Caco-2 (cell line): ENCODE measurements at regions not wholly inside any gene's neighbourhood (a gene's known extent, or its start where the extent isn't known, plus 50 kb on each side); places are given as distances from the start of the nearest gene placed in this dataset.
"Not testable (repeated sequence)": the region's sequence is repeated elsewhere in the genome, so short reads cannot be mapped to it uniquely, and the experiment has no call there.

Source experiments
- BruUV-seq: library from RNA; stranded (reverse); fragments of 400-500 nt; replicated peaks from 2 replicates; lab custom pipeline; 2021; lab: Mats Ljungman, UMichigan
- CTCF ChIA-PET: fragments of 300-600 bp; sonication (Branson Sonifier 250); formaldehyde crosslinking; loops from one replicate; lab custom pipeline; 2022; ENCODE audit warnings: antibody characterized with exemption; lab: Charles Lee
- POLR2A ChIA-PET: fragments of 300-600 bp; sonication (Branson Sonifier 250); formaldehyde crosslinking; loops from one replicate; lab custom pipeline; 2022; ENCODE audit warnings: antibody characterized with exemption; lab: Charles Lee
- DNase-seq, 2 experiments: peaks; one replicate each; pipeline versions ENCODE4 v3.0.0 to v3.0.0-alpha.2; 2020 to 2022
- H3K27me3 ChIP-seq: replicated peaks from 2 replicates; pipeline ENCODE4 v1.6.0; 2011; ENCODE audit warnings: low read length; ENCODE audit not compliant: control insufficient read depth, insufficient read depth
- H3K36me3 ChIP-seq: 2 replicates; pipeline ENCODE4 v1.5.1; 2011; ENCODE audit warnings: low read length; ENCODE audit not compliant: control insufficient read depth, insufficient read depth
- H3K4me1 ChIP-seq: fragments of 250-450 bp; sonication (Bioruptor Pico); 2 replicates; pipeline ENCODE4 v1.5.1; 2020; ENCODE audit warnings: mild to moderate bottlenecking
- H3K4me3 ChIP-seq: 2 replicates; pipeline ENCODE4 v1.5.1; 2011; ENCODE audit warnings: low read depth, mild to moderate bottlenecking, control low read depth, low read length
- H3K9me3 ChIP-seq: fragments of 250-450 bp; sonication (Bioruptor Pico); 2 replicates; pipeline ENCODE4 v1.5.1; 2020; ENCODE audit warnings: mild to moderate bottlenecking, moderate library complexity
- H3K27ac Mint-ChIP-seq: one replicate; pipeline ENCODE4 v1.8.0; 2022; ENCODE audit warnings: mixed read lengths; ENCODE audit not compliant: unreplicated experiment
- H3K27me3 Mint-ChIP-seq: one replicate; pipeline ENCODE4 v1.8.0; 2022; ENCODE audit warnings: mixed read lengths; ENCODE audit not compliant: insufficient read depth, unreplicated experiment
- H3K36me3 Mint-ChIP-seq: one replicate; pipeline ENCODE4 v1.8.0; 2022; ENCODE audit warnings: mild to moderate bottlenecking, mixed read lengths; ENCODE audit not compliant: insufficient read depth, unreplicated experiment
- H3K4me1 Mint-ChIP-seq: one replicate; pipeline ENCODE4 v1.8.0; 2022; ENCODE audit warnings: low read depth, mixed read lengths; ENCODE audit not compliant: unreplicated experiment
- H3K4me3 Mint-ChIP-seq: one replicate; pipeline ENCODE4 v1.8.0; 2022; ENCODE audit warnings: mild to moderate bottlenecking, moderate library complexity, mixed read lengths; ENCODE audit not compliant: unreplicated experiment
- H3K9me3 Mint-ChIP-seq: one replicate; pipeline ENCODE4 v1.8.0; 2022; ENCODE audit warnings: mixed read lengths; ENCODE audit not compliant: unreplicated experiment
- intact Hi-C: fragments of 100-400 bp; cut with micrococcal nuclease; formaldehyde crosslinking; loops from one replicate; pipeline ENCODE4 v1.10.0; 2022; ENCODE audit not compliant: unreplicated experiment

GRCh38 chr7:55686771-55687170, 114.5 kb upstream of the VOPP1 start:
- DNase-seq, H3K27ac Mint-ChIP-seq, H3K9me3 Mint-ChIP-seq, H3K4me3 Mint-ChIP-seq, BruUV-seq, CTCF ChIA-PET, H3K4me1 ChIP-seq, H3K36me3 Mint-ChIP-seq, intact Hi-C loops, POLR2A ChIA-PET, H3K27me3 Mint-ChIP-seq, H3K9me3 ChIP-seq, H3K4me1 Mint-ChIP-seq, H3K27me3 ChIP-seq, H3K36me3 ChIP-seq, H3K4me3 ChIP-seq: not testable (repeated sequence)

DNA sequence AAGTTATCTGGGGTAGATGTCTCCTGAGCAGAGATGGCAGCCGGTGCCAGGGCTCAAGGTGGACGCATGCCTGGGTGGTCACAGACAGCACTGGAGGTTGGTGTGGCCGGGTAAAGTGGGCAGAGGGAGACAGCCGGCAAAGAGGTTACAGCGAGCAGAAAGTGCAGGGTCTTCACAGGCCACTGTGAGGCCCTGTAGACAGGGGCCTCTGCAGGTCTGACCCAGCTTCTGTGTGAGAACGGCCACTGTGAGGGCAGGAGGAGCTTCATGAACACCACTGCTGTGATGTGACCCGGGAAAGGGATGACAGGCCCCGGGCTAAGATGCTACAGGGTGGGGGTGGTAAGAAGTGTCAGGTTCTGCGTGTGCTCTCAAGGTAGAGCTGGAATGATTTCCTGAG, 111.2 kb upstream of the VOPP1 start:
- DNase-seq, H3K9me3 Mint-ChIP-seq, H3K4me1 Mint-ChIP-seq, H3K9me3 ChIP-seq, H3K4me3 Mint-ChIP-seq, H3K27ac Mint-ChIP-seq, CTCF ChIA-PET, BruUV-seq, H3K27me3 Mint-ChIP-seq, H3K4me3 ChIP-seq, H3K4me1 ChIP-seq, H3K27me3 ChIP-seq, POLR2A ChIA-PET, H3K36me3 ChIP-seq, H3K36me3 Mint-ChIP-seq, intact Hi-C loops: not testable (repeated sequence)

GRCh38 chr7:55675589-55675988, 103.3 kb upstream of the VOPP1 start:
- intact Hi-C loops, POLR2A ChIA-PET, DNase-seq, H3K4me3 ChIP-seq, CTCF ChIA-PET, BruUV-seq, H3K4me3 Mint-ChIP-seq, H3K27ac Mint-ChIP-seq, H3K27me3 Mint-ChIP-seq, H3K4me1 Mint-ChIP-seq, H3K4me1 ChIP-seq, H3K9me3 ChIP-seq, H3K36me3 Mint-ChIP-seq, H3K27me3 ChIP-seq, H3K9me3 Mint-ChIP-seq, H3K36me3 ChIP-seq: not testable (repeated sequence)

GRCh38 chr7:55673525-55673924, 101.2 kb upstream of the VOPP1 start:
- CTCF ChIA-PET, BruUV-seq, H3K4me3 ChIP-seq, H3K4me1 Mint-ChIP-seq, H3K36me3 Mint-ChIP-seq, H3K9me3 Mint-ChIP-seq, POLR2A ChIA-PET, H3K9me3 ChIP-seq, intact Hi-C loops, H3K4me3 Mint-ChIP-seq, H3K27ac Mint-ChIP-seq, DNase-seq, H3K27me3 Mint-ChIP-seq, H3K36me3 ChIP-seq, H3K27me3 ChIP-seq, H3K4me1 ChIP-seq: not testable (repeated sequence)

- BruUV-seq, H3K27me3 Mint-ChIP-seq, H3K27ac Mint-ChIP-seq, H3K36me3 ChIP-seq, H3K4me3 Mint-ChIP-seq, DNase-seq, H3K9me3 Mint-ChIP-seq, intact Hi-C loops, POLR2A ChIA-PET, H3K4me3 ChIP-seq, H3K4me1 Mint-ChIP-seq, H3K36me3 Mint-ChIP-seq, CTCF ChIA-PET, H3K27me3 ChIP-seq, H3K9me3 ChIP-seq, H3K4me1 ChIP-seq: not testable (repeated sequence)
These were observed 99.8 kb upstream of the VOPP1 start for GRCh38 chr7:55672084-55672483.
